Activated CD4-positive, alpha-beta T cell treated with anti-CD3 and anti-CD28 coated beads, Interleukin-2, amount 10 ng/mL, durations not matched to agents 24 days and 14 days (primary cell): ENCODE measurements at regions not wholly inside any gene's neighbourhood (a gene's known extent, or its start where the extent isn't known, plus 50 kb on each side); places are given as distances from the start of the nearest gene placed in this dataset.
"Not testable (repeated sequence)": the region's sequence is repeated elsewhere in the genome, so short reads cannot be mapped to it uniquely, and the experiment has no call there.

ENCODE experiments used
- DNase-seq: peaks from one replicate; pipeline ENCODE4 v3.0.0; 2022
- H3K27ac Mint-ChIP-seq: one replicate; pipeline ENCODE4 v1.8.0; 2022; ENCODE audit warnings: mild to moderate bottlenecking, mixed read lengths
- H3K27me3 Mint-ChIP-seq: one replicate; pipeline ENCODE4 v1.8.0; 2022; ENCODE audit warnings: mixed read lengths
- H3K36me3 Mint-ChIP-seq: one replicate; pipeline ENCODE4 v1.8.0; 2022; ENCODE audit warnings: low read depth, mild to moderate bottlenecking, mixed read lengths
- H3K4me1 Mint-ChIP-seq: one replicate; pipeline ENCODE4 v1.8.0; 2021; ENCODE audit warnings: mixed read lengths
- H3K4me3 Mint-ChIP-seq: one replicate; pipeline ENCODE4 v1.8.0; 2022; ENCODE audit warnings: mild to moderate bottlenecking, moderate library complexity, mixed read lengths
- H3K9me3 Mint-ChIP-seq: one replicate; pipeline ENCODE4 v1.8.0; 2021; ENCODE audit warnings: mixed read lengths
- intact Hi-C: fragments of 100-400 bp; cut with micrococcal nuclease; formaldehyde crosslinking; loops from one replicate; pipeline ENCODE4 v1.15.1; 2023

GRCh38 chr10:23493711-23494110 is 54.8 kb downstream of the OTUD1 start:
- intact Hi-C loops, result no loop called here
- no peak overlapping the region for H3K4me3 Mint-ChIP-seq
- no peaks in the 10 kb centered on the region for H3K36me3 Mint-ChIP-seq
- H3K27me3 Mint-ChIP-seq, result peaks cover 14% of the 10 kb centered on the region
- H3K9me3 Mint-ChIP-seq, result no peaks in the 10 kb centered on the region
- no peak for DNase-seq
- no peaks in the 10 kb centered on the region for H3K4me1 Mint-ChIP-seq
- no peak overlapping the region for H3K27ac Mint-ChIP-seq

DNA sequence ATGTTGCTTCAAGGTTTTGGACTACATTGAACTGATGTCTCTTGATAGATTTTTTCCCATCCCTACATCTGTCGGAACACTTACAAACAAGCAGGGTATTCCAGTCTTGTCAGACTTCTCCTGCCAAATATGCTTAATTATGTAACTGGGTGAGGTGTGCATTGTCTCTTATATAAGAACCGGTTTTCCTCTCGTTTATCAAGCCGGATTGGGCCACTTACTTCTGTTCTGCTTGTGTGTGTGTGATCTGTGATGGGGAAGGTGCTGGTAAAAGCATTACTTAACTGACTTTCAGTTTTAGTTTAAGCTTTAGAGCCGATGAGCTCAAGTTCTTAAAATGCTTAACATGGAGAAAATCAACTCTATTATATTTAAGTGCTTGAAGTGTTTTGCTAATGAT is 57.9 kb downstream of the OTUD1 start:
- no peaks in the 10 kb centered on the region for H3K4me1 Mint-ChIP-seq
- DNase-seq, result peak; percentile 45
- intact Hi-C loops, result no loop called here

DNA sequence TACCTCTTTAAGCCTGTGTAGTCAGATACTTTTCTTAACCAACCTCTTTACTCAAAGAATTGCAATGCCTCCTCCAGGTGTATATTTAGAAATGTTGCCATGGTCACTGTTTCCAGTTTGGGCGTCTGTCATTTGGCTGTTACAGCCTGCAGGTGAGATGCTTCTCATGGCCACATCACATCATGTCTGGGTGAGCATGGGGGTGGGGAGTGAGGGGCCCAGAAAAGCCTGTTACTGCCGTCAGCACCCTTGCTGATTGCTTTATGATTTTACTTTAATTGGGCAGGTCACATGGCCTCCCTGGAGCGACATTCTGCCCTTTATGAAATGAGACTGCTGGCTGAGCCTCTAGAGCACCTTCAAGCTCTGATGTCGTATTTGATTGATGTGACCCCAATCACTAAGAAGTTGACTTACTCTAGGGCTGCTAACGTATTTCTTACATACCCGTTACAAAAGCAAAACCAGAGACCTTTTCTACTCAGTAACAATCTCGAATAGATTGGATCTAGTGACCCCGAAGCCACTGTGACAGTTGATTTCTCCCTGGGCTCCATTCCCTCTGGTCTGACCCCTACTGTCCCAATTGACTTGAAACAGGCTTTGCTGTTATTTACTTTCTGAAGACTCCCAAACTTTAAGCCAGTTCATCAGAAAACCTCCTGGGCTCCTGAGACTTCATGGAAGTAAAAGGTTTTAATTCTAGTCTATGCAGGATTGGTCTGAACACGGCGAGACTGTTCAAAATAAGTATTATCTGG is 60.7 kb downstream of the OTUD1 start:
- intact Hi-C loops, result no loop called here
- Mint-ChIP-seq H3K27ac (no peak overlapping the region), H3K9me3 (no peaks in the 10 kb centered on the region), H3K27me3 (peaks cover 11% of the 10 kb centered on the region), H3K4me3 (no peak overlapping the region), H3K4me1 (no peaks in the 10 kb centered on the region), H3K36me3 (no peaks in the 10 kb centered on the region)
- DNase-seq, result peak; percentile 51

More for the DNA sequence above, 57.9 kb downstream of the OTUD1 start:
- Mint-ChIP-seq H3K27me3 (peaks cover 12% of the 10 kb centered on the region), H3K4me3 (no peak overlapping the region), H3K9me3 (no peaks in the 10 kb centered on the region), H3K36me3 (no peaks in the 10 kb centered on the region), H3K27ac (no peak overlapping the region)

DNA sequence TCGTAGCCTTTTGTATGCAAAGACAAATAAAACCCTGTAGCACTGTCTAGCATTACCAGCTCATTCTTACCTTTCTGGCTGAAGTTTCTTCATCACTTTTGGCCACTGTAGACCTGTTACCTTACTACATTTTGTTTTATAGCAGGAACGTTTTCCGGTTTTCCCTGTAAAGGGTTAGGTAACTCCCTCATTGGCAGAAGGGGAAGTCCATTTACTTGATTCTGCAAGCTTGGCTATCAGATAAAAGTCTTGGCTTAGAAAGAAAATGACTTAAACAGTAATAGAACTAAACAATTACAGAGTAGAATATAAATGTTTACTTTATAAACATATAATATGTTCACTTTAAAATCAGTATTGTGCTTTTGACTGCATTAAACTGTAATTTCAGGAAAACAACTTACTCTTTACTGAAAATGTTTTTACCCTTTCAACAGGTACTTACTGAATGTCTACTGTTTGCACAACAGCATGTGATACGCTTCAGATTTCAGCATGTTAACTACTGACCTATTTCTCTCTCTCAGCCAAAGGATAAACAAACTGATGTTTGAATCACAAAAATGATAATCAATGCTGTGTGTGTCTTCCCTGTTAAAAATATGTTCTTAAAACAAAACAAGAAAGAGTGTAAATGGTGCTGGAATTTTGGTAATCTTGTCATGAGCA is 67.1 kb downstream of the OTUD1 start:
- intact Hi-C loops, result no loop called here
- Mint-ChIP-seq H3K4me1 (no peaks in the 10 kb centered on the region), H3K27me3 (peaks cover 5% of the 10 kb centered on the region), H3K4me3 (no peak overlapping the region), H3K36me3 (peaks cover 2% of the 10 kb centered on the region), H3K9me3 (peaks cover 12% of the 10 kb centered on the region), H3K27ac (no peak overlapping the region)
- no peak for DNase-seq

DNA sequence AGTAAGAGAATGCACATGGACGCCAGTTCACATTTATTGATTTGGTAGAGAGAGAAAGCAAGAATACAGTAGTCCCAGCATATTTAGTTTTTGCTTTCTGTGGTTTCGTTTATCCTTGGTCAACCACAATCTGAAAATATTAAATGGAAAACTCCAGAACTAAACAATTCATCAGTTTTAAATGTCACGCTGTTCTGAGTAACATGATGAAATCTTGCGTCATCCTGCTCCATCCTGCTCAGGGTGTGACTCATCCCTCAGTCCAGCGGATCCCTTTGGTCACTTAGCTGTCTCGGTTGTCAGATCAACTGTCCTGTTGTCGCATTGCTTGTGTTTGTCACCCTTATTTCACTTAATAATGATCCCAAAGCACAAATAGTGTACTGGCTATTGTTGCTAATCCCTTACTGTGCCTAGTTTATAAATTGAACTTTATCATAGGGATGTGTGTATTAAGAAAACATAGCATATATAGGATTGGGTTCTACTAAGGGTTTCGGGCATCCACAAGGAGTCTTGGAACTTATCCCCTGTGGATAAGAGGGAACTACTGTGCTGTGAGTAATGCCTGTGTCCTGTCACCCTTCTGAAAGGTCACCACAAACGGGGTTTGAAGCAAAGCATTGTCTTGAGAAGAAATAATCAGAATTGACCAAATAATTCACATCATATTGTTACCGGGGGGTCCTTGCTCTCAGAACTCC is 73.6 kb downstream of the OTUD1 start:
- H3K27me3 Mint-ChIP-seq, result peaks cover 2% of the 10 kb centered on the region
- peaks cover 2% of the 10 kb centered on the region for H3K36me3 Mint-ChIP-seq
- peaks cover 22% of the 10 kb centered on the region for H3K9me3 Mint-ChIP-seq
- H3K27ac Mint-ChIP-seq, result no peak overlapping the region
- H3K4me3 Mint-ChIP-seq, result no peak overlapping the region
- intact Hi-C loops, result loop anchor here (5.0 kb wide), 2 partner anchors 70 to 175 kb away; no protein-coding TSS in a partner anchor
- H3K4me1 Mint-ChIP-seq, result peaks cover 14% of the 10 kb centered on the region
- DNase-seq, result peak; percentile 49

DNA sequence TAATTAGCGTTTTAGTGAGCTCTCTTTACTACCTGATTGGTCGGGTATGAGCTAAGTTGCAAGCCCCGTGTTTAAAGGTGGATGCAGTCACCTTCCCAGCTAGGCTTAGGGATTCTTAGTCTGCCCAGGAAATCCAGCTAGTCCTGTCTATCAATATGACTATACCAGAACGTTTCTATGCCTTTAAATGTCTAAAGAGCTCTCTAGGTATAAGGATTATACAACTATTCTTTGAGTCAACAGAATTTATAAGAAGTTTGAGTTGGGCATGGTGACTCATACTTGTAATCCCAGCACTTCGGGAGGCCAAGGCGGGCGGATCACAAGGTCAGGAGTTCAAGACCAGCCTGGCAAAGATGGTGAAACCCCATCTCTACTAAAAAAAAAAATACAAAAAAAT is 74.7 kb downstream of the OTUD1 start:
- intact Hi-C loops, result loop anchor here (1.0 to 5.0 kb wide), 3 partner anchors 71 to 176 kb away; no protein-coding TSS in a partner anchor
- not testable (repeated sequence) for H3K4me3 Mint-ChIP-seq, H3K36me3 Mint-ChIP-seq, DNase-seq, H3K27me3 Mint-ChIP-seq
- H3K9me3 Mint-ChIP-seq, result peaks cover 21% of the 10 kb centered on the region
- peak overlapping the region; percentile 57 for H3K27ac Mint-ChIP-seq
- H3K4me1 Mint-ChIP-seq, result peaks cover 14% of the 10 kb centered on the region

- intact Hi-C loops, result loop anchor here (1.0 to 5.0 kb wide), 3 partner anchors 72 to 177 kb away; no protein-coding TSS in a partner anchor
- DNase-seq, result peak; percentile 58
Measured at GRCh38 chr10:23514321-23514720, 75.4 kb downstream of the OTUD1 start.

GRCh38 chr10:23516530-23516929 is 77.7 kb downstream of the OTUD1 start:
- intact Hi-C loops, result loop anchor here (1.0 kb wide), 1 partner anchor 187 kb away; no protein-coding TSS in a partner anchor

More at GRCh38 chr10:23514321-23514720, 75.4 kb downstream of the OTUD1 start:
- H3K36me3 Mint-ChIP-seq, result no peaks in the 10 kb centered on the region
- peak overlapping the region; percentile 61 for H3K27ac Mint-ChIP-seq
- peaks cover 14% of the 10 kb centered on the region for H3K4me1 Mint-ChIP-seq
- H3K4me3 Mint-ChIP-seq, result peak overlapping the region; percentile 4
- H3K9me3 Mint-ChIP-seq, result peaks cover 14% of the 10 kb centered on the region
- H3K27me3 Mint-ChIP-seq, result peaks cover 4% of the 10 kb centered on the region

DNA sequence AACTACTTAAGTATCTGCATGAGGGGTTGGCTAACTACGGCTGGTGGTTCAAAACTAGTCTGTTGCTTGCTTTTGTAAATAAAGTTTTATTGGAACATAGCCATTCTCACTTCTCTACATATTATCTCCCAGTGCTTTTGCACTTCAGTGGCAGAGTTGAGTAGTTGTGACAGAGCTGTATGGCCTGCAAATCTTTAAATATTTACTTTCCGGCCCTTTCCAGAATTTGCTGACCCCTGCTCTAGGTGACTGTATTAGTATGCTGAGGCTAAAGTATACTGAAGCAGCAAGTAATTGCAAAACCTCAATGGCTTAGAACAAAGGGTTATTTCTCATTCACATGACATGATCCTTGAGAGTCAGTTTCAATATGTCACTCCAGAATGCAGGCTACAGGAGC is 78.3 kb downstream of the OTUD1 start:
- no peak overlapping the region for H3K27ac Mint-ChIP-seq
- H3K36me3 Mint-ChIP-seq, result no peaks in the 10 kb centered on the region
- peaks cover 10% of the 10 kb centered on the region for H3K9me3 Mint-ChIP-seq
- no peak overlapping the region for H3K4me3 Mint-ChIP-seq
- DNase-seq, result no peak
- H3K4me1 Mint-ChIP-seq, result peaks cover 13% of the 10 kb centered on the region
- peaks cover 11% of the 10 kb centered on the region for H3K27me3 Mint-ChIP-seq
- intact Hi-C loops, result no loop called here

More at GRCh38 chr10:23516530-23516929, 77.7 kb downstream of the OTUD1 start:
- DNase-seq, result peak; percentile 55
- peaks cover 14% of the 10 kb centered on the region for H3K4me1 Mint-ChIP-seq
- H3K27ac Mint-ChIP-seq, result no peak overlapping the region
- H3K36me3 Mint-ChIP-seq, result no peaks in the 10 kb centered on the region
- no peak overlapping the region for H3K4me3 Mint-ChIP-seq
- H3K9me3 Mint-ChIP-seq, result peaks cover 10% of the 10 kb centered on the region
- H3K27me3 Mint-ChIP-seq, result peaks cover 10% of the 10 kb centered on the region

GRCh38 chr10:23521735-23522134 is 82.9 kb downstream of the OTUD1 start:
- H3K36me3 Mint-ChIP-seq, result no peaks in the 10 kb centered on the region
- H3K9me3 Mint-ChIP-seq, result no peaks in the 10 kb centered on the region
- H3K27ac Mint-ChIP-seq, result no peak overlapping the region
- intact Hi-C loops, result no loop called here
- peaks cover 9% of the 10 kb centered on the region for H3K27me3 Mint-ChIP-seq
- DNase-seq, result no peak
- no peak overlapping the region for H3K4me3 Mint-ChIP-seq
- H3K4me1 Mint-ChIP-seq, result no peaks in the 10 kb centered on the region

DNA sequence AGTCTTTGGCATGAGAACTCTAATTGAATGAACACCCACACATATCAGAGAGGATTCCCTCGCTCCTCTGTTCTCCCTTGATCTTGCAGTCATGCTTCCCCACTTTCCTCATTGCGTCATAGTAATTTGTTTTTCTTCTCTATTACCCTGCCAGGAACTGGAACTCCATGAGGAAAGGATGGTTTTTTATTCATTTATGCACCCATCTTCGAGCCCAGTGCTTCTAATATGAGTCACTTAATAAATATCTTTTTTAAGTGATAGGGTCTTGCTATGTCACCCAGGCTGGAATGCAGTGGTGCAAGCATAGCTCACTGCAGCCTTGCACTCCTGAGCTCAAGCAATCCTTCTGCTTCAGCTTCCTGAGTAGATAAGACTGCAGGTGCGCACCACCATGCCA is 83.5 kb downstream of the OTUD1 start:
- Mint-ChIP-seq H3K4me1 (no peaks in the 10 kb centered on the region), H3K36me3 (no peaks in the 10 kb centered on the region), H3K9me3 (no peaks in the 10 kb centered on the region), H3K27ac (no peak overlapping the region), H3K27me3 (peaks cover 9% of the 10 kb centered on the region), H3K4me3 (no peak overlapping the region)
- peak; percentile 34 for DNase-seq
- intact Hi-C loops, result no loop called here

DNA sequence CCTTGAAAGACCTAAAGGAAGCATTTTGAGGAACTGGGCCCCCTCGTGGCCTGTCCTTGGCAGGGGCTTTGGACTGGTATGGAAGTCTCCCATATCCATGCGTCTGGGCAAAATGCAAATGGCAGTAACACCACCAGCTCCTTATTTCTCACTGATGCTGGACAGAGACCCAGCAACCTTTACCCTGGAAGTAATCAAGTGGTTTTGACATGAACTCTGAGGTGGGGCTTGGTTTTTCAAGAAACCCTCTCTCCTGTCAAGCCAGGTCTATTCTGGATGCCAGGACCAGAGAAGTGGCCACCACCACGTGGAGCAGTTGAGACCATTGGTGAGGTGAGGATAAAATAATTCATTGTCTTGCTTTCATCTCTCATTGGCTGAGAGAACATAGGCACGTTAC is 84.4 kb downstream of the OTUD1 start:
- DNase-seq, result peak; percentile 43
- no peaks in the 10 kb centered on the region for H3K9me3 Mint-ChIP-seq
- H3K4me1 Mint-ChIP-seq, result peaks cover under 1% of the 10 kb centered on the region
- intact Hi-C loops, result no loop called here
- H3K4me3 Mint-ChIP-seq, result no peak overlapping the region
- H3K27ac Mint-ChIP-seq, result no peak overlapping the region
- no peaks in the 10 kb centered on the region for H3K36me3 Mint-ChIP-seq
- peaks cover 7% of the 10 kb centered on the region for H3K27me3 Mint-ChIP-seq

GRCh38 chr10:23525406-23525805 is 86.5 kb downstream of the OTUD1 start:
- Mint-ChIP-seq H3K36me3 (no peaks in the 10 kb centered on the region), H3K9me3 (no peaks in the 10 kb centered on the region), H3K4me3 (no peak overlapping the region), H3K4me1 (peaks cover 2% of the 10 kb centered on the region), H3K27ac (no peak overlapping the region), H3K27me3 (peaks cover 5% of the 10 kb centered on the region)
- intact Hi-C loops, result no loop called here
- peak; percentile 59 for DNase-seq

DNA sequence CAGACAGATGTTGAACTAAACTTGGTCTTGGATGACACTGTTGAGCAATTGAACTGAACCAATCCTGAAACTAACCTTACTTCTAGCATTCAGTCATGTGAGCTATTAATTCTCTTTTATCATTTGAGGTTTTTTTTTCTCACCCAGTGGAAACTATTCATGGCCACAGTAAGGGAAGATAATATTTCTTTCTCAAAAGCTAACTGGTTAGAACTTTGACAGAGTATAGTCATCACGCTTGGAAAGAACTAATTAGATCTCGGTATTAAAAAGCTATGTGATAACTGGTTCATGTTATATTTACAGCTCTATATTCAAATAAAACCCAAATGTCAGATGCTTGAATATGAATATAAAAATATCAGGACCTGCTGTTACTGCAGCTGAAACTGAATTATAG is 89.5 kb downstream of the OTUD1 start:
- H3K9me3 Mint-ChIP-seq, result no peaks in the 10 kb centered on the region
- H3K36me3 Mint-ChIP-seq, result no peaks in the 10 kb centered on the region
- no peak overlapping the region for H3K4me3 Mint-ChIP-seq
- intact Hi-C loops, result no loop called here
- no peak overlapping the region for H3K27ac Mint-ChIP-seq
- H3K27me3 Mint-ChIP-seq, result no peaks in the 10 kb centered on the region
- peaks cover 7% of the 10 kb centered on the region for H3K4me1 Mint-ChIP-seq
- no peak for DNase-seq
